ENCODE measurements at regions not wholly inside any gene's neighbourhood (a gene's known extent, or its start where the extent isn't known, plus 50 kb on each side); places are given as distances from the start of the nearest gene placed in this dataset.
A peak's percentile ranks its signal among the peaks of the same experiment; 100 is the strongest.

DNA sequence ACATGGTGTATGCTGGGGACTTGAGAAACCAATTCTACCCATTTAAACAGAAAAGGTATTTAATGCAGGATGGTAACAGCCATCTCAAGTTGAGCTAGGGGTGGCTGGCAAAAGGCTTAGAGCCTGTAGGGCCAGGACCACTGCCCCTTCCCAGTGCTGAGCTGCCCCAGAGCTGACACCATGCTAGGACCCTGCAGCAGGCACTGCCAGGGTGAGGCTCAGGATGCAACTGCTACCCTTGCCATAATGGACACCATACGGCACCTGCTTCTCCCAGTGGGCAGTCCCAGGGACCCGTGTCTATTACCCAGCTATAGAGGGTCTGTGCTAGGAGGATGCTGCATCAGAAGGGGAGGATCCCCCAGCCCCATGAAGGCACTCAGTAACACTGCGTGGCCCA is 160.7 kb upstream of the ADCY1 start:
- TF ChIP-seq ZFP36 (IDR thresholded peaks at IDR 0.05; ENCODE audit: borderline replicate concordance, partially characterized antibody) (no peak), CHD4 (IDR thresholded peaks at IDR 0.05; ENCODE audit: borderline replicate concordance) (no peak), HOXA7 (CRISPR knock-in tag; IDR thresholded peaks at IDR 0.05) (no peak), JUNB (IDR thresholded peaks at IDR 0.05) (no peak), JUN (IDR thresholded peaks at IDR 0.05) (no peak), POLR2A (IDR thresholded peaks at IDR 0.05; ENCODE audit: low read length) (no peak), BHLHE40 (IDR thresholded peaks at IDR 0.05; ENCODE audit: low read depth, low read length) (no peak), CTCF (IDR thresholded peaks at IDR 0.05) (no peak), E2F6 (IDR thresholded peaks at IDR 0.05; ENCODE audit: borderline replicate concordance, low read depth) (no peak), NR3C1 (IDR thresholded peaks at IDR 0.05) (no peak), GATA3 (IDR thresholded peaks at IDR 0.05; ENCODE audit: borderline replicate concordance) (no peak), MAX (IDR thresholded peaks at IDR 0.05) (no peak), SREBF2 (IDR thresholded peaks at IDR 0.05) (no peak), ZSCAN20 (CRISPR knock-in tag; IDR thresholded peaks at IDR 0.05) (no peak), HDAC2 (IDR thresholded peaks at IDR 0.05) (no peak), MYC (IDR thresholded peaks at IDR 0.05; ENCODE audit: borderline replicate concordance, low read length) (no peak)
- TF ChIP-seq, protein P1, sequence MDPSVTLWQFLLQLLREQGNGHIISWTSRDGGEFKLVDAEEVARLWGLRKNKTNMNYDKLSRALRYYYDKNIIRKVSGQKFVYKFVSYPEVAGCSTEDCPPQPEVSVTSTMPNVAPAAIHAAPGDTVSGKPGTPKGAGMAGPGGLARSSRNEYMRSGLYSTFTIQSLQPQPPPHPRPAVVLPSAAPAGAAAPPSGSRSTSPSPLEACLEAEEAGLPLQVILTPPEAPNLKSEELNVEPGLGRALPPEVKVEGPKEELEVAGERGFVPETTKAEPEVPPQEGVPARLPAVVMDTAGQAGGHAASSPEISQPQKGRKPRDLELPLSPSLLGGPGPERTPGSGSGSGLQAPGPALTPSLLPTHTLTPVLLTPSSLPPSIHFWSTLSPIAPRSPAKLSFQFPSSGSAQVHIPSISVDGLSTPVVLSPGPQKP (IDR thresholded peaks at IDR 0.05; ENCODE audit: low read depth, low read length) = no peak
- ChIA-PET CTCF (interaction anchor here (1.3 kb wide), 1 partner anchor 25 kb away, joined by 4 read pairs; no protein-coding TSS in a partner anchor), POLR2A (no interaction called here)
- 0% methylated on average over 1 of the region's 3 CpGs for WGBS (ENCODE audit: missing lambda C conversion rate)
- DNase-seq (ENCODE audit: low read depth in 1 of 2, low spot score in 1 of 2) (no peak), ATAC-seq (no peak), FAIRE-seq (no peak)
- Histone ChIP-seq H3K9me3 (peaks cover 6% of the 10 kb centered on the region; the same call in 1 of the 3 replicates), H3K4me2 (no peak overlapping the region), H3K4me3 (no peak overlapping the region), H3K4me1 (no peaks in the 10 kb centered on the region), H3K27ac (no peak overlapping the region)

DNA sequence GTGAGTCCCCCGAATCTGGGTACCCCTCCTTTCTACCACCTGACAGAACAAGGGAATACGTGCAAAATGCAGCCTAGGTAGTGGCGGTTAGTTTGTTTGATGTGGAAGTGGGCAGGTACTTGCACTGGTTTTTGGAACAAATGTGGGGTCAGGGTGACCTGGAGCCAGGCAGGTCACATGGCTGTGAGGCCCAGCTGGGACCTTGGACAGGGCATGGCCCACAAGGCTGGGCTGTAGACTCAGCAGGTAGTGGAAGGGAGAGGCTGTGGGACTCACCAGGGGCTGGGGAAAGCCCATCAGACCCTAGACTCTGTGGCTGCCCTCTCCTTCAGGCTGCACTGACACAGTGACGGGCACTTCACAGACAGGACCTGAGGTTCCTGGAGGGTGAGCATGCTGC is 159.9 kb upstream of the ADCY1 start:
- DNase-seq (ENCODE audit: low read depth in 1 of 2, low spot score in 1 of 2) (no peak), ATAC-seq (0 out of 6 replicates have a peak, but pooled peaks of 1 of the 2 experiments have one; percentile 13), FAIRE-seq (no peak)
- ChIA-PET POLR2A (no interaction called here), CTCF (no interaction called here)
- Histone ChIP-seq H3K4me3 (no peak overlapping the region), H3K27ac (no peak overlapping the region), H3K4me2 (no peak overlapping the region), H3K4me1 (no peaks in the 10 kb centered on the region), H3K9me3 (peaks cover 6% of the 10 kb centered on the region; the same call in 1 of the 3 replicates)
- TF ChIP-seq FOXS1 (CRISPR knock-in tag; IDR thresholded peaks at IDR 0.05) = no peak
- no peak for TF ChIP-seq USF2 (IDR thresholded peaks at IDR 0.05)
- TF ChIP-seq NFE2L2 (conservative IDR thresholded peaks at IDR 0.05; ENCODE audit: low read length) = no peak
- no peak for TF ChIP-seq ZFP36 (IDR thresholded peaks at IDR 0.05; ENCODE audit: borderline replicate concordance, partially characterized antibody)
- TF ChIP-seq, protein P2, sequence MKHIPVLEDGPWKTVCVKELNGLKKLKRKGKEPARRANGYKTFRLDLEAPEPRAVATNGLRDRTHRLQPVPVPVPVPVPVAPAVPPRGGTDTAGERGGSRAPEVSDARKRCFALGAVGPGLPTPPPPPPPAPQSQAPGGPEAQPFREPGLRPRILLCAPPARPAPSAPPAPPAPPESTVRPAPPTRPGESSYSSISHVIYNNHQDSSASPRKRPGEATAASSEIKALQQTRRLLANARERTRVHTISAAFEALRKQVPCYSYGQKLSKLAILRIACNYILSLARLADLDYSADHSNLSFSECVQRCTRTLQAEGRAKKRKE (CRISPR knock-in tag; IDR thresholded peaks at IDR 0.05; ENCODE audit: low read depth) = no peak
- TF ChIP-seq, protein P3, sequence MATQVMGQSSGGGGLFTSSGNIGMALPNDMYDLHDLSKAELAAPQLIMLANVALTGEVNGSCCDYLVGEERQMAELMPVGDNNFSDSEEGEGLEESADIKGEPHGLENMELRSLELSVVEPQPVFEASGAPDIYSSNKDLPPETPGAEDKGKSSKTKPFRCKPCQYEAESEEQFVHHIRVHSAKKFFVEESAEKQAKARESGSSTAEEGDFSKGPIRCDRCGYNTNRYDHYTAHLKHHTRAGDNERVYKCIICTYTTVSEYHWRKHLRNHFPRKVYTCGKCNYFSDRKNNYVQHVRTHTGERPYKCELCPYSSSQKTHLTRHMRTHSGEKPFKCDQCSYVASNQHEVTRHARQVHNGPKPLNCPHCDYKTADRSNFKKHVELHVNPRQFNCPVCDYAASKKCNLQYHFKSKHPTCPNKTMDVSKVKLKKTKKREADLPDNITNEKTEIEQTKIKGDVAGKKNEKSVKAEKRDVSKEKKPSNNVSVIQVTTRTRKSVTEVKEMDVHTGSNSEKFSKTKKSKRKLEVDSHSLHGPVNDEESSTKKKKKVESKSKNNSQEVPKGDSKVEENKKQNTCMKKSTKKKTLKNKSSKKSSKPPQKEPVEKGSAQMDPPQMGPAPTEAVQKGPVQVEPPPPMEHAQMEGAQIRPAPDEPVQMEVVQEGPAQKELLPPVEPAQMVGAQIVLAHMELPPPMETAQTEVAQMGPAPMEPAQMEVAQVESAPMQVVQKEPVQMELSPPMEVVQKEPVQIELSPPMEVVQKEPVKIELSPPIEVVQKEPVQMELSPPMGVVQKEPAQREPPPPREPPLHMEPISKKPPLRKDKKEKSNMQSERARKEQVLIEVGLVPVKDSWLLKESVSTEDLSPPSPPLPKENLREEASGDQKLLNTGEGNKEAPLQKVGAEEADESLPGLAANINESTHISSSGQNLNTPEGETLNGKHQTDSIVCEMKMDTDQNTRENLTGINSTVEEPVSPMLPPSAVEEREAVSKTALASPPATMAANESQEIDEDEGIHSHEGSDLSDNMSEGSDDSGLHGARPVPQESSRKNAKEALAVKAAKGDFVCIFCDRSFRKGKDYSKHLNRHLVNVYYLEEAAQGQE (IDR thresholded peaks at IDR 0.05) = no peak
- no peak for TF ChIP-seq EP300 (IDR thresholded peaks at IDR 0.05)
- TF ChIP-seq NPAS2 (CRISPR knock-in tag; IDR thresholded peaks at IDR 0.05; ENCODE audit: borderline replicate concordance) = no peak
- no peak for TF ChIP-seq HEYL (CRISPR knock-in tag; IDR thresholded peaks at IDR 0.05)
- no peak for TF ChIP-seq E2F6 (IDR thresholded peaks at IDR 0.05; ENCODE audit: borderline replicate concordance, low read depth)
- no peak for TF ChIP-seq EHMT2 (IDR thresholded peaks at IDR 0.05; ENCODE audit: low read depth)
- no peak for TF ChIP-seq CEBPB (IDR thresholded peaks at IDR 0.05)
- TF ChIP-seq HOXB13 (CRISPR knock-in tag; IDR thresholded peaks at IDR 0.05; ENCODE audit: low read depth) = no peak
- TF ChIP-seq RFX5 (IDR thresholded peaks at IDR 0.05) = no peak
- 26% methylated on average over 3 of the region's 4 CpGs for WGBS (ENCODE audit: missing lambda C conversion rate)
